B cell (primary cell): ENCODE measurements at regions not wholly inside any gene's neighbourhood (a gene's known extent, or its start where the extent isn't known, plus 50 kb on each side); places are given as distances from the start of the nearest gene placed in this dataset.

ENCODE experiments used
- ATAC-seq: fragments of 200-7000 bp; cut with Tn5 transposase; one replicate; pipeline ENCODE4 v1.10.0; 2021; ENCODE audit warnings: low read depth, mild to moderate bottlenecking, moderate number of reproducible peaks, moderate library complexity
- CTCF ChIA-PET: fragments of 350-600 bp; sonication (Branson Sonifier 250); formaldehyde crosslinking; loops from one replicate; lab custom pipeline; 2021; ENCODE audit warnings: antibody characterized with exemption, inconsistent platforms; lab: Charles Lee
- POLR2A ChIA-PET: fragments of 350-600 bp; sonication (Branson Sonifier 250); formaldehyde crosslinking; loops from one replicate; lab custom pipeline; 2021; ENCODE audit warnings: antibody characterized with exemption; lab: Charles Lee
- DNase-seq: peaks from one replicate; pipeline ENCODE4 v3.0.0; 2013
- H2AFZ ChIP-seq: 2 replicates; pipeline ENCODE4 v1.6.1; 2012; ENCODE audit warnings: mild to moderate bottlenecking, low read depth, low read length; ENCODE audit not compliant: insufficient read depth, poor library complexity, severe bottlenecking
- H3K27ac ChIP-seq, 2 donors: 1 replicate in 1 of 2; 2 replicates in 1 of 2; pipeline ENCODE4 v1.5.1; 2012 to 2013; ENCODE audit warnings: low read length in 2 of 2, mild to moderate bottlenecking in 2 of 2, moderate library complexity in 1 of 2
- H3K27me3 ChIP-seq, 4 experiments: fragments of 200-600 bp in 1 of 4; sonication (generic) in 1 of 4; replicated peaks in 1 of 4; 1 replicate in 2 of 4; 2 replicates in 2 of 4; pipeline versions ENCODE4 v1.6.1 to v1.7.0; 2013 to 2016; ENCODE audit warnings: low read length in 3 of 4, mild to moderate bottlenecking in 2 of 4, mixed read lengths in 1 of 4, moderate library complexity in 1 of 4; ENCODE audit not compliant: insufficient read depth in 4 of 4, control insufficient read depth in 3 of 4; ENCODE audit errors: control extremely low read depth in 1 of 4
- H3K36me3 ChIP-seq, 2 experiments: replicated peaks in 1 of 2; 1 replicate in 1 of 2; 2 replicates in 1 of 2; pipeline versions ENCODE4 v1.6.1 to v1.7.1; 2013; ENCODE audit warnings: low read length in 1 of 2; ENCODE audit not compliant: insufficient read depth in 2 of 2, control insufficient read depth in 1 of 2; ENCODE audit errors: control extremely low read depth in 1 of 2, extremely low read depth in 1 of 2
- H3K4me1 ChIP-seq, 2 donors: fragments of 200-600 bp in 1 of 2; sonication (generic) in 1 of 2; 1 replicate in 1 of 2; 2 replicates in 1 of 2; pipeline versions ENCODE4 v1.5.1 to v1.6.1; 2013 to 2017; ENCODE audit warnings: low read length in 2 of 2; ENCODE audit not compliant: control insufficient read depth in 2 of 2, insufficient read depth in 2 of 2
- H3K4me2 ChIP-seq: replicated peaks from 2 replicates; pipeline ENCODE3; 2012; ENCODE audit warnings: mild to moderate bottlenecking, low read depth, low read length; ENCODE audit not compliant: poor library complexity, severe bottlenecking
- H3K4me3 ChIP-seq, 5 experiments: fragments of 200-600 bp in 1 of 5; sonication (generic) in 1 of 5; 1 replicate in 3 of 5; 2 replicates in 2 of 5; pipeline versions ENCODE4 v1.5.1 to v1.7.0; 2011 to 2016; ENCODE audit warnings: low read length in 4 of 5, mild to moderate bottlenecking in 4 of 5, low read depth in 2 of 5, control low read depth in 1 of 5, moderate library complexity in 1 of 5; ENCODE audit not compliant: insufficient read depth in 1 of 5; ENCODE audit errors: control extremely low read depth in 1 of 5, extremely low read depth in 1 of 5
- H3K79me2 ChIP-seq: fragments of 200-600 bp; sonication (generic); one replicate; pipeline ENCODE4 v1.6.0; 2016; ENCODE audit warnings: low read length; ENCODE audit not compliant: control insufficient read depth, insufficient read depth
- H3K9ac ChIP-seq: fragments of 200-600 bp; sonication (generic); 2 replicates; pipeline ENCODE4 v1.6.1; 2017; ENCODE audit warnings: mild to moderate bottlenecking, low read length, moderate library complexity
- H3K9me3 ChIP-seq, 3 donors: one replicate each; pipeline versions ENCODE4 v1.6.1 to v1.7.1; 2013; ENCODE audit warnings: low read length in 2 of 3; ENCODE audit not compliant: control insufficient read depth in 2 of 3, insufficient read depth in 1 of 3; ENCODE audit errors: control extremely low read depth in 1 of 3
- H4K20me1 ChIP-seq: 2 replicates; pipeline ENCODE4 v1.6.0; 2012; ENCODE audit warnings: mild to moderate bottlenecking, low read length; ENCODE audit not compliant: insufficient read depth, control insufficient read depth, poor library complexity, severe bottlenecking
- H3K27ac Mint-ChIP-seq: one replicate; pipeline ENCODE4 v1.8.0; 2021; ENCODE audit warnings: mixed read lengths
- H3K27me3 Mint-ChIP-seq: one replicate; pipeline ENCODE4 v1.8.0; 2021; ENCODE audit warnings: mixed read lengths
- H3K4me1 Mint-ChIP-seq: one replicate; pipeline ENCODE4 v1.8.0; 2021; ENCODE audit warnings: mixed read lengths
- H3K4me3 Mint-ChIP-seq: one replicate; pipeline ENCODE4 v1.8.0; 2021; ENCODE audit warnings: mixed read lengths
- H3K9me3 Mint-ChIP-seq: one replicate; pipeline ENCODE4 v1.8.0; 2022; ENCODE audit warnings: mixed read lengths; ENCODE audit not compliant: insufficient read depth
- CTCF ChIP-seq: fragments of 200-600 bp; IDR thresholded peaks from one replicate; pipeline ENCODE4 v1.8.0; 2022; ENCODE audit warnings: antibody characterized with exemption, mild to moderate bottlenecking
- EZH2 ChIP-seq: IDR thresholded peaks from 2 replicates; pipeline ENCODE4 v1.6.1; 2012; ENCODE audit warnings: borderline replicate concordance, low read depth, mild to moderate bottlenecking, moderate library complexity, low read length; ENCODE audit not compliant: insufficient read depth, poor library complexity, severe bottlenecking
- WGBS: methylation state at CpG from one replicate; pipeline ENCODE4 v1.1.5; 2013; ENCODE audit warnings: missing lambda C conversion rate; ENCODE audit not compliant: insufficient coverage; 5-methylcytosine and 5-hydroxymethylcytosine counted together
- intact Hi-C: fragments of 100-400 bp; cut with micrococcal nuclease; formaldehyde crosslinking; loops from one replicate; pipeline ENCODE4 v1.10.0; 2022

- intact Hi-C loops = no loop called here
- no peaks in the 10 kb centered on the region for H3K79me2 ChIP-seq
- peaks cover 1 to 13% (median 11%) of the 10 kb centered on the region in 3 donors for H3K9me3 ChIP-seq
- H2AFZ ChIP-seq = no peak overlapping the region
- Mint-ChIP-seq H3K27ac (no peak overlapping the region), H3K9me3 (peaks cover 11% of the 10 kb centered on the region), H3K27me3 (no peaks in the 10 kb centered on the region), H3K4me3 (no peak overlapping the region), H3K4me1 (peaks cover 16% of the 10 kb centered on the region)
- POLR2A ChIA-PET = no interaction called here
- H3K4me3 ChIP-seq = no peak overlapping the region
- no CpG with 5 or more reads among the region's 4 CpGs for WGBS
- no peaks in the 10 kb centered on the region for H3K36me3 ChIP-seq
- no peaks in the 10 kb centered on the region for H4K20me1 ChIP-seq
- DNase-seq = no peak
- H3K4me1 ChIP-seq = peaks cover 6 to 18% of the 10 kb centered on the region in 2 donors
- H3K27ac ChIP-seq = no peak overlapping the region
- CTCF ChIA-PET = interaction anchor here (0.6 to 0.9 kb wide), 2 partner anchors 8 to 39 kb away, joined by 3 read pairs; no protein-coding TSS in a partner anchor
- H3K4me2 ChIP-seq = no peak overlapping the region
- ATAC-seq = no peak
- no peak overlapping the region for H3K9ac ChIP-seq
- TF ChIP-seq CTCF (no peak), EZH2 (no peak)
- H3K27me3 ChIP-seq = no peaks in the 10 kb centered on the region
Measured at GRCh38 chr19:13669780-13670355, 94.5 kb upstream of the MRI1 start.

GRCh38 chr19:13668964-13669363 is 95.4 kb upstream of the MRI1 start:
- Histone ChIP-seq H3K9ac (no peak overlapping the region), H3K4me3 (no peak overlapping the region), H3K36me3 (no peaks in the 10 kb centered on the region), H3K9me3 (peaks cover 1 to 13% (median 11%) of the 10 kb centered on the region in 3 donors), H3K27ac (no peak overlapping the region), H3K27me3 (no peaks in the 10 kb centered on the region), H4K20me1 (no peaks in the 10 kb centered on the region), H3K4me1 (peaks cover 12 to 26% of the 10 kb centered on the region in 2 donors), H3K79me2 (no peaks in the 10 kb centered on the region), H2AFZ (no peak overlapping the region), H3K4me2 (no peak overlapping the region)
- POLR2A ChIA-PET = no interaction called here
- intact Hi-C loops = no loop called here
- Mint-ChIP-seq H3K9me3 (peaks cover 11% of the 10 kb centered on the region), H3K4me1 (peaks cover 21% of the 10 kb centered on the region), H3K4me3 (no peak overlapping the region), H3K27ac (no peak overlapping the region), H3K27me3 (no peaks in the 10 kb centered on the region)
- DNase-seq (no peak), ATAC-seq (no peak)
- whole genome bisulfite sequencing = 96% methylated on average over 4 of the region's 9 CpGs
- TF ChIP-seq EZH2 = no peak
- no peak for TF ChIP-seq CTCF
- CTCF ChIA-PET = no interaction called here
